LNCAP (cell line): ENCODE measurements at regions not wholly inside any gene's neighbourhood (a gene's known extent, or its start where the extent isn't known, plus 50 kb on each side); places are given as distances from the start of the nearest gene placed in this dataset.

Experiments used
- TF ChIP-seq, protein P1 (sequence below): fragments of 450-650 bp; IDR thresholded peaks from 2 replicates; pipeline ENCODE4 v1.5.1; 2017; ENCODE audit warnings: mild to moderate bottlenecking

DNA sequence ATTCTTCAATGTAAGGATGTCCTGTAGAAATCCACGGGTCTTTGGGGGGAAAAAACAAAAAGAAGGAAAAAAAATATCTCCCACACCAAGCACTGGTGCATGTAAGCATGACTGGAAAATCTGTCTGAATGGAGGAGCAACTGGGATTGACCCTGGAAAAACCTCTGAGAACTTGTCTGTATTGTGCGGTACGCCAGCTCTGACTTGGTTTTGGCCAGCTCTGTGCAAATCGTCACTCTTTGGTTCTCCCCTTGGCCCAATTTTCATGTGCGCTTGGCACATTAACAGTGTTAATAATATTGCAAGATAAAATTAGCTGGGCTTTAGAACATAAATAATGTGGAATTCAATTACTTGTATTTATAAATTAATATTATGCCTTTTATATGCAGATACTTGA is 231.2 kb upstream of the HAND2 start:
- TF ChIP-seq, protein P1, sequence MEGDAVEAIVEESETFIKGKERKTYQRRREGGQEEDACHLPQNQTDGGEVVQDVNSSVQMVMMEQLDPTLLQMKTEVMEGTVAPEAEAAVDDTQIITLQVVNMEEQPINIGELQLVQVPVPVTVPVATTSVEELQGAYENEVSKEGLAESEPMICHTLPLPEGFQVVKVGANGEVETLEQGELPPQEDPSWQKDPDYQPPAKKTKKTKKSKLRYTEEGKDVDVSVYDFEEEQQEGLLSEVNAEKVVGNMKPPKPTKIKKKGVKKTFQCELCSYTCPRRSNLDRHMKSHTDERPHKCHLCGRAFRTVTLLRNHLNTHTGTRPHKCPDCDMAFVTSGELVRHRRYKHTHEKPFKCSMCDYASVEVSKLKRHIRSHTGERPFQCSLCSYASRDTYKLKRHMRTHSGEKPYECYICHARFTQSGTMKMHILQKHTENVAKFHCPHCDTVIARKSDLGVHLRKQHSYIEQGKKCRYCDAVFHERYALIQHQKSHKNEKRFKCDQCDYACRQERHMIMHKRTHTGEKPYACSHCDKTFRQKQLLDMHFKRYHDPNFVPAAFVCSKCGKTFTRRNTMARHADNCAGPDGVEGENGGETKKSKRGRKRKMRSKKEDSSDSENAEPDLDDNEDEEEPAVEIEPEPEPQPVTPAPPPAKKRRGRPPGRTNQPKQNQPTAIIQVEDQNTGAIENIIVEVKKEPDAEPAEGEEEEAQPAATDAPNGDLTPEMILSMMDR, result no peak

DNA sequence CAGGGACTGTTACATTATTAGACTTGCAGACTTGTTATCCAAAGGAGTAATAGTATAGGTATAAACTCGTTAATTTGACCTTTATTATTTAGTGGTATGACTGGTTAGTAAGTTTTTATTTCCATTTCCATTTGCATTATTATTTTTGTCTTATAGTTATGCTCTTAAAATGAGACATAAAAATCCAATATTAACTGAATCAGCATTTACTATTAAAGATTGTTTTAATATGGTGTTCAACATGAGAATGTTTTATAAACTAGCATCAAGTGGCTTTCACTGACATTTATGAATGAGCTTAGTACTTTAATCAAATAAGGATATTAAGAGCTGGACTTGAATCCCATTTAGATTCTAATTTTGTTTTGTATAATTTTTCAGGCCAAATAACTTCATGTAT is 228.1 kb upstream of the HAND2 start:
- TF ChIP-seq, protein P1, result no peak

DNA sequence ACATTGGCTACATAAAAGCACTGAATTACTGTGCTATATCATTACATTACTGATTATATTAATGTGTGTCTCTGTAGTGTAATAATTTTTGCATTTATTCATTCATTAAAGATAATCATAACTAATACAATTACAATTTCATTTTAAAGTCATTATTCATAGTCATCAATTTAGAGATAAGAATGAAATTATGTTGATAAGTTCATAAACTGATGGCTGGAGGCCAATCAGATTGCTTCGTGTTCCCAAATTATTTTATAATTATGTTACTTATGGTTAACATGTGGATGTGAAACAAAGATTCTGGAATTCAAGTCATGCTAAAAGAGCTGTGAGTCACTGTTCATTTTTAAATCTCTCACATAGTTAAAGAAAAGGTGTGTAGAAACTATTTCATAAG is 223.4 kb upstream of the HAND2 start:
- TF ChIP-seq, protein P1, result no peak

DNA sequence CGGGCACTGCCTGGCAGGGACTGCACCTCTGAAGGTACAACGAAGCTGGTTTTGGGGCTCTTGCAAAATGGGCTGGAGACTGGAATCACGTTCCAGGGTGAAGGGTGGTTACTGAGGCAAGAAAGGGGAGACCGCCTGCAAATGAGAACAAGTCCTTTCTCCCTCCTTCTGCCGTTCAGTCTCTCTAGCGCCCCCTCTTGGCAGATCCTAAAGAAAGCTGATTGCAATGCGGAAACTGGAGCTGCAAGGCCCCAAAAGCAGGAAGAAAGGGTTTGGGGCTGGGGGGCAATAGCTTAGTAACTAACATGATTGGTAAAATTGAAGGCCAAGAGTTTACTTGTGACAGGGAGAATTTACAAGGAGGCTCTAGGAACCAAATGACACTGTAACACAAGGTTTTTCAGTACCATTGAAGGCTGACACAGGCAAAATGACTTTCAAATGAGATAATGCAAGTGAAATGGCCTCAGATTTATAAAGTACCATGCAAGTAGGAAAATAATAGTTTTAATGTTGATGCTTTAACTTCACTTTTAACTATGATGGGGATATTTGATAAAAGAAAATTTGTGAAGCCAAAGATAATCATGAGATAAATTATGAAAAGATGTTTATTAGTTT is 222.7 kb upstream of the HAND2 start:
- TF ChIP-seq, protein P1, result peak; percentile 71

DNA sequence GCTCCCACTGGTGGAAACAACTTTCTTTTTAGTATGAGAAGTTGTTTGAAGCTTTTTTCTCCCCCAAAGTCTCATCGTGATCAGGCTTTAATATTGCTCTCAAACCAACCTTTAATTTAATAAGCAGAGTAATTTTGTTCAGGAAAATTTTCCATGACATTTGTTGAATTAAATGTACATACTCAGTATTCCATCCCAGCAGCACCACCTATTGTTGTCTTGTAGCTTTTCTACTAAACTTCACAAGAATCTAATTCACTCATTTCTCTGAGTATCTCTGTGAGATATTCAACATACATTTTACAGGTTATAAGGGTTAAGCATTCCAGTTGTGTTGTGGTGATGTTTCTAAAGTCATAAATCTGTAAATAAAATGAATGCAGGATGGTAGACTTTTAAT is 218.3 kb upstream of the HAND2 start:
- TF ChIP-seq, protein P1, result 0 out of 2 replicates have a peak, but pooled peaks have one; percentile 16

DNA sequence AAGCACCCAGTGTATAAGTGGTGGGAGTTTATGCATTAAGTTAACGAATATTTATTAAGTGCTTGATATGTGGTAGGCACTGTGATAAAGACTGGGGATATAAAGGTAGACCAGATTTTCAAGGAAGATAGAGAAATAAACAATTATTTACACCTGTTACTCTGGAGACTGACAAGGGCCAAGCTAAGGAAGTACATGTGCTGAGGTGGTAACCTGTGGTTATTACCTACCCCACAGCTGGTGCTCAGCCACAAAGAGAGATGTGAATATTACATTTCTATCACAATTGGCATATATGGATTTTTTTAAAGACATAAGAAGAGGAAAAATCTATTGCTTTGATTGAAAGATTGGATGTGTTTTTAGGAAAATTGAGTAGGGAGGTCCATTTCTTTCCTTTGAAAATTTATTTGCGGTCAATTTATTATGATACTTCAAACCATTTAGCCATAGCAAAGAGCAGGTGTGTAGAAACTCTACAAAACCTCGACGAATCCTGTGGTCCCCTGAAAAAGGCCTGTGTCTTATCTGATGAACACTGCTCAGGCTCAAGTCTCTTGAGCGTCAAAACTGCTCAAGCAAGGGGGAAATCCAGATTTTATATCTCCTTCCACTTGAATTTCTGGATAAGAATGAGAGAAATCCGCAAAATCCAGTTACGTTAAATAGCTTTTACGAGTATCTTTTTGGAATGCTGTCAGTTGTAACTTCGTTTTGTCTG is 217.7 kb upstream of the HAND2 start:
- TF ChIP-seq, protein P1, result no peak

DNA sequence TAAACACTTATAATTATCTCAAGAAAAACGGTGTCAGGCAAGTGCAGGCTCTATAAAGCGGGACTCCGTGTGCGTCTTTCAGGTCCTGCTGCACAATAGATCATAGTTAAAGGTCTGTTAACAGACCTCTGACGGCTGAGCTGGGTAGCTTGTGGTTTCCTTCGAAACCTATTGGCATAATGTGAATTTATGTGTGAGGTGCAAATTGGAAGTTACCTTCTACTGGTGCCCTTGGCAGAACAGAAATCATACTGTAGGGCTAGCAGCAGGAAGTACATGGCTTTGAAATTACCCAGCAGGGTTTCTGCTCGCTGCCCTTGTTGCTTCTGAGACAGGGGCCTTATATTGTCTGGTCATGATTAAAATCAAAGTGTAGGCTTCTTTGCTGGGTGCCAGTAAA is 216.4 kb upstream of the HAND2 start:
- TF ChIP-seq, protein P1, result no peak
